ENCODE measurements at regions not wholly inside any gene's neighbourhood (a gene's known extent, or its start where the extent isn't known, plus 50 kb on each side); places are given as distances from the start of the nearest gene placed in this dataset.

DNA sequence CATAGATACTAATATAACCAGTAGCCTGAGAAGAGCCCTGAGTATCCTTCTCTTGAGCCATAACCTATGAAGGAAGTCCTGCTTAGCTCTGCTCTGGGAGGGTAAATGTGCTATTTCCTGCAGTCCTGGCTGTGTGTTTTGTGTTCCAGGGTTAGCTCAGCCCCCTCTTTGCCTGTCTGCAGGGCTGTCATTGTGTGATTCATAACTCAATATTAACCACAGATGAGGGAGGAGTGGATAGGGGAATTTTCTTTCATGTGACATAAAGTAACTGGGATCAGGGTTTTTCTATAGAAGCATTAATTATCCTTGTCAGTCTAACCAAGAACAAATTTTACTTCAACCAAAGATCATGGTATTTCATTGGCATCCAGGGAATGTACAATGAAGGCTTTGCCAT, 183.3 kb upstream of the ZBTB20 start:
- Mint-ChIP-seq H3K27me3 (peaks cover 0 to 2% of the 10 kb centered on the region in 2 donors), H3K4me1 (no peaks in the 10 kb centered on the region), H3K9me3 (peaks cover 0 to 3% (median 3%) of the 10 kb centered on the region in 3 donors), H3K4me3 (no peak overlapping the region), H3K36me3 (no peaks in the 10 kb centered on the region), H3K27ac (no peak overlapping the region)
- ChIA-PET POLR2A (no interaction called here), CTCF (no interaction called here)
- no peak for DNase-seq
- Histone ChIP-seq H3K9me3 (no peaks in the 10 kb centered on the region), H3K36me3 (ENCODE audit: control insufficient read depth in 2 of 2, extremely low read depth in 1 of 2, insufficient read depth in 1 of 2, low read length in 1 of 2) (no peaks in the 10 kb centered on the region), H3K4me3 (ENCODE audit: control insufficient read depth in 1 of 2, extremely low read depth in 1 of 2, low read length in 1 of 2) (no peak overlapping the region), H3K27me3 (replicated peaks in 1 of 2; ENCODE audit: control insufficient read depth in 2 of 2, extremely low read depth in 1 of 2, insufficient read depth in 2 of 2, low read length in 1 of 2) (no peaks in the 10 kb centered on the region), H3K27ac (ENCODE audit: low read length) (no peak overlapping the region), H3K4me1 (ENCODE audit: control insufficient read depth in 1 of 2, extremely low read depth in 1 of 2, insufficient read depth in 2 of 2, low read length in 2 of 2) (no peaks in the 10 kb centered on the region)
- no peak for ATAC-seq (replicated peaks in 1 of 4)

- H3K27ac Mint-ChIP-seq, result no peak overlapping the region
- H3K4me1 Mint-ChIP-seq, result no peaks in the 10 kb centered on the region
- POLR2A ChIA-PET, result no interaction called here
- no peaks in the 10 kb centered on the region for H3K27me3 ChIP-seq (replicated peaks in 1 of 2; ENCODE audit: control insufficient read depth in 2 of 2, extremely low read depth in 1 of 2, insufficient read depth in 2 of 2, low read length in 1 of 2)
- 92% methylated on average over 2 of the region's 2 CpGs for WGBS (ENCODE audit: insufficient coverage)
- no peaks in the 10 kb centered on the region for H3K4me1 ChIP-seq (ENCODE audit: control insufficient read depth in 1 of 2, extremely low read depth in 1 of 2, insufficient read depth in 2 of 2, low read length in 2 of 2)
- CTCF ChIA-PET, result no interaction called here
- DNase-seq (no peak), ATAC-seq (replicated peaks in 1 of 4) (no peak)
- no peak overlapping the region for H3K4me3 Mint-ChIP-seq
- H3K9me3 ChIP-seq, result no peaks in the 10 kb centered on the region
- no peak overlapping the region for H3K27ac ChIP-seq (ENCODE audit: low read length)
- H3K36me3 Mint-ChIP-seq, result no peaks in the 10 kb centered on the region
- no peaks in the 10 kb centered on the region for H3K36me3 ChIP-seq (ENCODE audit: control insufficient read depth in 2 of 2, extremely low read depth in 1 of 2, insufficient read depth in 1 of 2, low read length in 1 of 2)
- no peak overlapping the region for H3K4me3 ChIP-seq (ENCODE audit: control insufficient read depth in 1 of 2, extremely low read depth in 1 of 2, low read length in 1 of 2)
- H3K27me3 Mint-ChIP-seq, result no peaks in the 10 kb centered on the region
- no peaks in the 10 kb centered on the region for H3K9me3 Mint-ChIP-seq
Measured at GRCh38 chr3:115332998-115333397, 185.9 kb upstream of the ZBTB20 start.

- Histone ChIP-seq H3K27ac (ENCODE audit: low read length) (no peak overlapping the region), H3K4me1 (ENCODE audit: control insufficient read depth in 1 of 2, extremely low read depth in 1 of 2, insufficient read depth in 2 of 2, low read length in 2 of 2) (no peaks in the 10 kb centered on the region), H3K9me3 (no peaks in the 10 kb centered on the region), H3K4me3 (ENCODE audit: control insufficient read depth in 1 of 2, extremely low read depth in 1 of 2, low read length in 1 of 2) (no peak overlapping the region), H3K36me3 (ENCODE audit: control insufficient read depth in 2 of 2, extremely low read depth in 1 of 2, insufficient read depth in 1 of 2, low read length in 1 of 2) (no peaks in the 10 kb centered on the region), H3K27me3 (replicated peaks in 1 of 2; ENCODE audit: control insufficient read depth in 2 of 2, extremely low read depth in 1 of 2, insufficient read depth in 2 of 2, low read length in 1 of 2) (no peaks in the 10 kb centered on the region)
- DNase-seq, result no peak
- no peak for ATAC-seq (replicated peaks in 1 of 4)
- Mint-ChIP-seq H3K4me3 (no peak overlapping the region), H3K27me3 (peaks cover 0 to 3% of the 10 kb centered on the region in 2 donors), H3K36me3 (no peaks in the 10 kb centered on the region), H3K9me3 (no peaks in the 10 kb centered on the region), H3K4me1 (no peaks in the 10 kb centered on the region), H3K27ac (no peak overlapping the region)
- ChIA-PET POLR2A (no interaction called here), CTCF (interaction anchor here in 1 of 2 donors (0.6 kb wide), 1 partner anchor 184 kb away, joined by 4 read pairs; no protein-coding TSS in a partner anchor)
- 20% methylated on average over 1 of the region's 4 CpGs for WGBS (ENCODE audit: insufficient coverage)
Measured at GRCh38 chr3:115336836-115337235, 189.7 kb upstream of the ZBTB20 start.

- Histone ChIP-seq H3K36me3 (ENCODE audit: control insufficient read depth in 2 of 2, extremely low read depth in 1 of 2, insufficient read depth in 1 of 2, low read length in 1 of 2) (no peaks in the 10 kb centered on the region), H3K4me1 (ENCODE audit: control insufficient read depth in 1 of 2, extremely low read depth in 1 of 2, insufficient read depth in 2 of 2, low read length in 2 of 2) (no peaks in the 10 kb centered on the region), H3K27ac (ENCODE audit: low read length) (no peak overlapping the region), H3K4me3 (ENCODE audit: control insufficient read depth in 1 of 2, extremely low read depth in 1 of 2, low read length in 1 of 2) (no peak overlapping the region), H3K27me3 (replicated peaks in 1 of 2; ENCODE audit: control insufficient read depth in 2 of 2, extremely low read depth in 1 of 2, insufficient read depth in 2 of 2, low read length in 1 of 2) (no peaks in the 10 kb centered on the region), H3K9me3 (no peaks in the 10 kb centered on the region)
- Mint-ChIP-seq H3K27me3 (peaks cover 0 to 3% of the 10 kb centered on the region in 2 donors), H3K36me3 (no peaks in the 10 kb centered on the region), H3K4me3 (no peak overlapping the region), H3K9me3 (no peaks in the 10 kb centered on the region), H3K27ac (no peak overlapping the region), H3K4me1 (no peaks in the 10 kb centered on the region)
- CTCF ChIA-PET, result no interaction called here
- ATAC-seq (replicated peaks in 1 of 4) (no peak), DNase-seq (no peak)
- POLR2A ChIA-PET, result no interaction called here
- WGBS (ENCODE audit: insufficient coverage), result 67% methylated on average over 1 of the region's 4 CpGs
Measured at GRCh38 chr3:115340586-115340985, 193.5 kb upstream of the ZBTB20 start.

- Mint-ChIP-seq H3K4me1 (no peaks in the 10 kb centered on the region), H3K27me3 (peaks cover 0 to 3% of the 10 kb centered on the region in 2 donors), H3K27ac (no peak overlapping the region), H3K4me3 (no peak overlapping the region), H3K36me3 (no peaks in the 10 kb centered on the region), H3K9me3 (no peaks in the 10 kb centered on the region)
- Histone ChIP-seq H3K4me1 (ENCODE audit: control insufficient read depth in 1 of 2, extremely low read depth in 1 of 2, insufficient read depth in 2 of 2, low read length in 2 of 2) (no peaks in the 10 kb centered on the region), H3K36me3 (ENCODE audit: control insufficient read depth in 2 of 2, extremely low read depth in 1 of 2, insufficient read depth in 1 of 2, low read length in 1 of 2) (no peaks in the 10 kb centered on the region), H3K4me3 (ENCODE audit: control insufficient read depth in 1 of 2, extremely low read depth in 1 of 2, low read length in 1 of 2) (no peak overlapping the region), H3K9me3 (no peaks in the 10 kb centered on the region), H3K27me3 (replicated peaks in 1 of 2; ENCODE audit: control insufficient read depth in 2 of 2, extremely low read depth in 1 of 2, insufficient read depth in 2 of 2, low read length in 1 of 2) (no peaks in the 10 kb centered on the region), H3K27ac (ENCODE audit: low read length) (no peak overlapping the region)
- ATAC-seq (replicated peaks in 1 of 4) (no peak), DNase-seq (no peak)
- ChIA-PET POLR2A (no interaction called here), CTCF (no interaction called here)
- WGBS (ENCODE audit: insufficient coverage), result no CpG with 5 or more reads among the region's 1 CpG
Measured at GRCh38 chr3:115341208-115341607, 194.1 kb upstream of the ZBTB20 start.

DNA sequence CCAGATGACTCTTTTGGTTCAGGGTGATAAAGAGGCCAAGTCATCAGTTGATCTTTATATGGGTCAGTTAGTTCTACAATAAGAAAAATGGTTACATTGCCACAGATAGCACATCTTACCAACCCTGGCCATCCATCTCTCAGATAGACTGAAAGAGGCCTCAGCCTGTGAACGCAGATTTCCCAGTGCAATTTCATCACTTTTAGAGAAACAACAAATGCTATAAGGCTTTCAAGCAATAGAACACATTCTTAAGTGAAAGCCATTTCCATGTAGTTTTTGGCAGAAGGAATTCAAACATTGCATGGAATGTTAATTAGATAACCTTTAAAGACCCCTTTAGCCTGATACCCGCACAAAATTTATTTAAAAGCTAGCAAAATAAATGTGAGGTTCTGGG, 200.6 kb upstream of the ZBTB20 start:
- H3K4me1 ChIP-seq (ENCODE audit: control insufficient read depth in 1 of 2, extremely low read depth in 1 of 2, insufficient read depth in 2 of 2, low read length in 2 of 2), result no peaks in the 10 kb centered on the region
- H3K4me3 ChIP-seq (ENCODE audit: control insufficient read depth in 1 of 2, extremely low read depth in 1 of 2, low read length in 1 of 2), result no peak overlapping the region
- no peaks in the 10 kb centered on the region for H3K36me3 ChIP-seq (ENCODE audit: control insufficient read depth in 2 of 2, extremely low read depth in 1 of 2, insufficient read depth in 1 of 2, low read length in 1 of 2)
- H3K36me3 Mint-ChIP-seq, result no peaks in the 10 kb centered on the region
- no peaks in the 10 kb centered on the region for H3K9me3 Mint-ChIP-seq
- no peak overlapping the region for H3K4me3 Mint-ChIP-seq
- no peaks in the 10 kb centered on the region for H3K27me3 Mint-ChIP-seq
- ATAC-seq (replicated peaks in 1 of 4) (no peak), DNase-seq (no peak)
- H3K27me3 ChIP-seq (replicated peaks in 1 of 2; ENCODE audit: control insufficient read depth in 2 of 2, extremely low read depth in 1 of 2, insufficient read depth in 2 of 2, low read length in 1 of 2), result no peaks in the 10 kb centered on the region
- no peaks in the 10 kb centered on the region for H3K9me3 ChIP-seq
- H3K4me1 Mint-ChIP-seq, result no peaks in the 10 kb centered on the region
- no peak overlapping the region for H3K27ac ChIP-seq (ENCODE audit: low read length)
- CTCF ChIA-PET, result no interaction called here
- no CpG with 5 or more reads among the region's 2 CpGs for WGBS (ENCODE audit: insufficient coverage)
- H3K27ac Mint-ChIP-seq, result no peak overlapping the region
- POLR2A ChIA-PET, result no interaction called here

- Mint-ChIP-seq H3K9me3 (peaks cover 4% of the 10 kb centered on the region in 3 donors), H3K4me3 (no peak overlapping the region), H3K4me1 (no peaks in the 10 kb centered on the region), H3K27ac (no peak overlapping the region), H3K27me3 (no peaks in the 10 kb centered on the region), H3K36me3 (no peaks in the 10 kb centered on the region)
- Histone ChIP-seq H3K27me3 (replicated peaks in 1 of 2; ENCODE audit: control insufficient read depth in 2 of 2, extremely low read depth in 1 of 2, insufficient read depth in 2 of 2, low read length in 1 of 2) (no peaks in the 10 kb centered on the region), H3K27ac (ENCODE audit: low read length) (no peak overlapping the region), H3K4me1 (ENCODE audit: control insufficient read depth in 1 of 2, extremely low read depth in 1 of 2, insufficient read depth in 2 of 2, low read length in 2 of 2) (no peaks in the 10 kb centered on the region), H3K36me3 (ENCODE audit: control insufficient read depth in 2 of 2, extremely low read depth in 1 of 2, insufficient read depth in 1 of 2, low read length in 1 of 2) (no peaks in the 10 kb centered on the region), H3K9me3 (no peaks in the 10 kb centered on the region), H3K4me3 (ENCODE audit: control insufficient read depth in 1 of 2, extremely low read depth in 1 of 2, low read length in 1 of 2) (no peak overlapping the region)
- no peak for ATAC-seq (replicated peaks in 1 of 4)
- POLR2A ChIA-PET, result no interaction called here
- DNase-seq, result no peak
- 83% methylated on average over 1 of the region's 3 CpGs for WGBS (ENCODE audit: insufficient coverage)
- CTCF ChIA-PET, result no interaction called here
Measured at GRCh38 chr3:115348412-115348811, 201.3 kb upstream of the ZBTB20 start.

Measured in T-cell (primary cell).